ENCODE measurements at regions not wholly inside any gene's neighbourhood (a gene's known extent, or its start where the extent isn't known, plus 50 kb on each side); places are given as distances from the start of the nearest gene placed in this dataset.

DNA sequence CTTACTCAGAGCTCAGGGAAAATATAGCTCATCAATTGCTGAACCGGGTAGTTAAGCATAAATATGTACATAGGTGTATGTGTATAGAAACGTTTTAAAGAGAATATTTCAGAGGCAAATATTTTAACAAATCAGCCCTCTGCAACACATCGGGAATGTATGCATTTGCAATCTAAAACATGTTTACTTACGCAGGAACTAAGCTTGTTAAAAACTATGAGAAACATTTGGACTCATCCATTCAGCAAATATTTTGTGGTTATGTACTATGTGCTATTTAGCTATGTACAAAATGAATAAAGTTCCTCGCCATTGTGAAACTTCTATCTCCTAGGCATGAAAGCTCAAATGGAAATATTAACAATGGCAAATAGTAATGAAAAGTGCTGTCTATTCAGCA is 469.9 kb downstream of the ARHGEF28 start:
- no peak for TF ChIP-seq CTCF (conservative IDR thresholded peaks at IDR 0.05; ENCODE audit: low read depth, low read length)
- no peak overlapping the region for H3K4me3 ChIP-seq (ENCODE audit: low read length)

DNA sequence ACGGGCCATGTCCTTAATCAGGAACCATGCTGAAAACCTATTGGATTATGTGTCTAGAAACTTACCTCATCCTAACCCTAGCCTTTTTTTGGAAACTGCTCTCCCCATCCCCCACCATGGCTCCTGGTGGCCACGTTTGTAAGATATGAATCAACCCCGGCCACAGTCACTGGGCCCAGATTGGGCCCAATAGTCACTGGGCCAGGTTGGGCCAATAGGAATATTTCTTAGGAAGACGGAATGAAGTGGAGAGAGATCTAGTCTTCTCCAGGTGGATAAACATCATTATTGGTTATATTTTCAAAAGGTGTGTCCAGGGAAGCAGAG is 468.7 kb downstream of the ARHGEF28 start:
- DNase-seq (ENCODE audit: low read depth) = no peak
- TF ChIP-seq CTCF (conservative IDR thresholded peaks at IDR 0.05; ENCODE audit: low read depth, low read length) = no peak

More for the DNA sequence above, 469.9 kb downstream of the ARHGEF28 start:
- no peak for DNase-seq (ENCODE audit: low read depth)

DNA sequence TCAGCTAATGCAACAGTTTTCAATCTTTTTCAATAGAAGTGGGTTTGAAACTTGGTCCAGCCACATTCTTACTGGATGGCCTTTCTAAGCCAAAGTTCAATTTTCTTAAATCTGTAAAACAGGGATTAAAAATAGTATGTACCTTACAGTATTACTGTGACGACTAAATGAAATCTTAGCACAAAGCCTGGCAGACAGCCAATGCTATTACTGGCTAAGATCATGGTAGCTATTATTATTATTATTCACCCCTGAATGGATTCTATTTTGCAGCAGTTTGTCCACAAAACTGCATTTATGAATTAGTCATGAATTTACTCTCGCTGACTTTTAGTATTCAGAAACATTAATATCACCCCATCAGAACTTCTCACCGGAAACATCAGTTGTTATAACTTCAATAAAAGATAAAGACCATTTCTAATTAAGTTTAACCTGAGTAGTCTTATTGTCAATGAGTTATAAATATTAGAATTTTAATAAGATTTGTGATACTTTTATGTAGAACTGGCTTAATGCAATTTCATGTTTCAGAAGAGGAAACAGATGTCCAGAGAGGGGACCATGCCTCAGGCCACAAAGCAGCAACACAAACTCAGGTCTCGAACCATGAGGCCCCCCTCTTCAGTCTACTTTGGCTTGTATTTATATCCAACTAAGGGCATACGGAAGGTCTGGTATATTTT is 468.2 kb downstream of the ARHGEF28 start:
- TF ChIP-seq CTCF (conservative IDR thresholded peaks at IDR 0.05; ENCODE audit: low read depth, low read length) = no peak
- DNase-seq (ENCODE audit: low read depth) = peak; percentile 93

More for the DNA sequence above, 468.7 kb downstream of the ARHGEF28 start:
- H3K4me3 ChIP-seq (ENCODE audit: low read length) = no peak overlapping the region

GRCh38 chr5:74093561-74093960 is 467.6 kb downstream of the ARHGEF28 start:
- no peak for TF ChIP-seq CTCF (conservative IDR thresholded peaks at IDR 0.05; ENCODE audit: low read depth, low read length)
- no peak for DNase-seq (ENCODE audit: low read depth)
- H3K4me3 ChIP-seq (ENCODE audit: low read length) = no peak overlapping the region

More for the DNA sequence above, 468.2 kb downstream of the ARHGEF28 start:
- H3K4me3 ChIP-seq (ENCODE audit: low read length) = no peak overlapping the region

DNA sequence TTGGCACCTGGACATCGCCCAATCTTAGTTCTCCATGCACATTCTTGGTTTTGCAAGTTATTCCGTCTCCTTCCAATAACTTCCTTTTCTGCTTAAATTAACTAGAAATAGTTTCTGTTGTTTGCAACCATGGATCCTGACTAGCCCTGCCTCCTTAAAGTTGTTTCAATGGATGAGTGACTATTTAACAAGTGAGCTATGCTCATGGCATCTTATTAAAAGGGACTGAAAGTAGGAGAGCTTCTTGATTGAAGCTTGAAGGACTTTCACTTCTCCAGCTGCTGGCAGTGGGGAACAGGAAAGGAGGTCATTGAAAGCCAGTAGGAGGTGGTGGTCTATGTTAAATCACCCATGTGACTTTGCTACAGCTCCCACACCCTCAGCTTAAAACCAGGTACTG is 466.8 kb downstream of the ARHGEF28 start:
- no peak overlapping the region for H3K4me3 ChIP-seq (ENCODE audit: low read length)
- DNase-seq (ENCODE audit: low read depth) = no peak
- TF ChIP-seq CTCF (conservative IDR thresholded peaks at IDR 0.05; ENCODE audit: low read depth, low read length) = no peak

GRCh38 chr5:74085782-74086181 is 459.8 kb downstream of the ARHGEF28 start:
- no peak for DNase-seq (ENCODE audit: low read depth)
- no peak for TF ChIP-seq CTCF (conservative IDR thresholded peaks at IDR 0.05; ENCODE audit: low read depth, low read length)
- no peak overlapping the region for H3K4me3 ChIP-seq (ENCODE audit: low read length)

DNA sequence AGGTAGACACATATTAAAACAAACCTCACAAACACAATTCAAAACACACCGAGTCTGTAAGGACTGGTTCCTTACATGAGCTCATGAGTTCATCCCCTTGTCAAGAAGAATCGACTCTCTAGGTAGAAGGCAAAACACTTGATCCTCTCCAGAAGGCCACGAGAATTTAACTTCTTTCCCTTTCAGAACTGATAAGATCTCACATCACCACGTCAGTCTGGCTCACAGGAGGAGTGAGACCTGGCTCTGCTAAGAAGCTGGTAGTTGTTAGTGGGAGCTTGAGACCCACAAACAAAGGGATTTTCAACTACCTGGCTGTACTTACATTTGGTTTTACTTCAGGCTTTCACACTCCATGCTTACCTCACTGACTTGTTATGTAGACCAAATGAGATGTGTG is 459.2 kb downstream of the ARHGEF28 start:
- DNase-seq (ENCODE audit: low read depth) = no peak
- TF ChIP-seq CTCF (conservative IDR thresholded peaks at IDR 0.05; ENCODE audit: low read depth, low read length) = no peak
- H3K4me3 ChIP-seq (ENCODE audit: low read length) = no peak overlapping the region
